ENCODE measurements at regions not wholly inside any gene's neighbourhood (a gene's known extent, or its start where the extent isn't known, plus 50 kb on each side); places are given as distances from the start of the nearest gene placed in this dataset.

- TF ChIP-seq EZH2phosphoT487 (IDR thresholded peaks at IDR 0.05; ENCODE audit: insufficient read depth, low read depth) (no peak), EZH2 (IDR thresholded peaks at IDR 0.05; ENCODE audit: insufficient read depth, poor library complexity, severe bottlenecking) (no peak)
Observed at GRCh38 chr1:222967466-222968240, 152.8 kb downstream of the DISP1 start.
